SU-DHL-6 (cell line): ENCODE measurements at regions not wholly inside any gene's neighbourhood (a gene's known extent, or its start where the extent isn't known, plus 50 kb on each side); places are given as distances from the start of the nearest gene placed in this dataset.

ENCODE experiments used
- H2AFZ ChIP-seq: fragments of 200-600 bp; sonication (generic); 2 replicates; pipeline ENCODE4 v1.6.1; 2014; ENCODE audit warnings: low read depth, mild to moderate bottlenecking, moderate library complexity, mixed read lengths, antibody characterized with exemption, low read length; ENCODE audit not compliant: severe bottlenecking
- H3F3A ChIP-seq: fragments of 200-600 bp; shearing (Covaris generic); 2 replicates; pipeline ENCODE4 v1.6.0; 2016; ENCODE audit warnings: antibody characterized with exemption, mild to moderate bottlenecking; ENCODE audit not compliant: insufficient read depth
- H3K27ac ChIP-seq: fragments of 200-600 bp; sonication (generic); 2 replicates; pipeline ENCODE4 v1.5.1; 2016; ENCODE audit warnings: low read depth, mild to moderate bottlenecking, low read length, moderate library complexity, mixed read lengths
- H3K27me3 ChIP-seq: fragments of 200-600 bp; sonication (generic), shearing (Covaris generic); 2 replicates; pipeline ENCODE4 v1.6.0; 2014; ENCODE audit warnings: mild to moderate bottlenecking, low read length
- H3K36me3 ChIP-seq: fragments of 200-600 bp; sonication (generic); 2 replicates; pipeline ENCODE4 v1.6.1; 2014; ENCODE audit warnings: mild to moderate bottlenecking, low read length, mixed read lengths
- H3K4me2 ChIP-seq: fragments of 300-600, 200-600 bp; shearing (Covaris generic), sonication (generic); 2 replicates; pipeline ENCODE4 v1.6.0; 2014; ENCODE audit warnings: low read length, low read depth, mild to moderate bottlenecking; ENCODE audit not compliant: poor library complexity, severe bottlenecking
- H3K4me3 ChIP-seq: fragments of 200-600 bp; sonication (generic); 2 replicates; pipeline ENCODE4 v1.5.1; 2014; ENCODE audit warnings: antibody characterized with exemption, low read length, mild to moderate bottlenecking, mixed read lengths; ENCODE audit not compliant: insufficient read depth, poor library complexity, severe bottlenecking
- H3K79me2 ChIP-seq: fragments of 200-600 bp; sonication (generic); 2 replicates; pipeline ENCODE4 v1.6.1; 2014; ENCODE audit warnings: mild to moderate bottlenecking, low read length, moderate library complexity; ENCODE audit not compliant: insufficient read depth
- H3K9ac ChIP-seq: fragments of 200-600 bp; sonication (generic); 2 replicates; pipeline ENCODE4 v1.7.0; 2014; ENCODE audit warnings: mild to moderate bottlenecking, low read length
- H3K9me2 ChIP-seq: fragments of 200-600 bp; sonication (generic); replicated peaks from 2 replicates; pipeline ENCODE4 v1.6.1; 2014; ENCODE audit warnings: low read length; ENCODE audit not compliant: insufficient read depth
- H3K9me3 ChIP-seq: fragments of 200-600 bp; sonication (generic); 2 replicates; pipeline ENCODE4 v1.6.1; 2014; ENCODE audit warnings: low read length, mixed read lengths; ENCODE audit not compliant: insufficient read depth
- H4K20me1 ChIP-seq: fragments of 200-600 bp; sonication (generic); 2 replicates; pipeline ENCODE4 v1.6.1; 2014; ENCODE audit warnings: low read depth, mild to moderate bottlenecking, antibody characterized with exemption, low read length, moderate library complexity, mixed read lengths
- CTCF ChIP-seq: fragments of 200-600 bp; sonication (generic); IDR thresholded peaks from one replicate; pipeline ENCODE4 v1.5.1; 2017; ENCODE audit warnings: antibody characterized with exemption, mild to moderate bottlenecking, low read length, moderate library complexity; ENCODE audit not compliant: insufficient read depth, poor library complexity, severe bottlenecking
- EZH2phosphoT487 ChIP-seq: fragments of 200-600 bp; sonication (generic), shearing (Covaris generic); conservative IDR thresholded peaks from 2 replicates; pipeline ENCODE4 v1.6.1; 2018; ENCODE audit warnings: mild to moderate bottlenecking, antibody characterized with exemption, low read length, moderate library complexity, mixed read lengths

GRCh38 chr1:101313356-101313755 is 76.5 kb downstream of the S1PR1 start:
- H3K4me2 ChIP-seq, result no peak overlapping the region

GRCh38 chr1:101314244-101314643 is 77.4 kb downstream of the S1PR1 start:
- Histone ChIP-seq H3K27me3 (no peaks in the 10 kb centered on the region), H3F3A (no peaks in the 10 kb centered on the region), H3K9me3 (no peaks in the 10 kb centered on the region), H3K4me2 (no peak overlapping the region), H2AFZ (no peak overlapping the region), H3K9me2 (no peaks in the 10 kb centered on the region), H3K4me3 (no peak overlapping the region), H3K79me2 (no peaks in the 10 kb centered on the region), H3K27ac (no peak overlapping the region), H3K9ac (no peak overlapping the region), H3K36me3 (no peaks in the 10 kb centered on the region), H4K20me1 (no peaks in the 10 kb centered on the region)
- TF ChIP-seq CTCF (no peak), EZH2phosphoT487 (no peak)

More at GRCh38 chr1:101313356-101313755, 76.5 kb downstream of the S1PR1 start:
- no peaks in the 10 kb centered on the region for H3K79me2 ChIP-seq
- no peak overlapping the region for H3K27ac ChIP-seq
- H3K36me3 ChIP-seq, result no peaks in the 10 kb centered on the region
- no peaks in the 10 kb centered on the region for H4K20me1 ChIP-seq
- H3K9me2 ChIP-seq, result no peaks in the 10 kb centered on the region
- H3F3A ChIP-seq, result no peaks in the 10 kb centered on the region
- no peaks in the 10 kb centered on the region for H3K27me3 ChIP-seq
- no peak overlapping the region for H3K4me3 ChIP-seq
- TF ChIP-seq EZH2phosphoT487 (no peak), CTCF (no peak)
- H3K9me3 ChIP-seq, result no peaks in the 10 kb centered on the region
- no peak overlapping the region for H3K9ac ChIP-seq
- no peak overlapping the region for H2AFZ ChIP-seq

- Histone ChIP-seq H3K4me2 (no peak overlapping the region), H3K9ac (no peak overlapping the region), H3K4me3 (no peak overlapping the region), H3K79me2 (no peaks in the 10 kb centered on the region), H3F3A (no peaks in the 10 kb centered on the region), H3K27me3 (no peaks in the 10 kb centered on the region), H3K9me3 (no peaks in the 10 kb centered on the region), H3K36me3 (no peaks in the 10 kb centered on the region), H4K20me1 (no peaks in the 10 kb centered on the region), H3K27ac (no peak overlapping the region), H3K9me2 (no peaks in the 10 kb centered on the region), H2AFZ (no peak overlapping the region)
- TF ChIP-seq CTCF, result no peak
- no peak for TF ChIP-seq EZH2phosphoT487
These were observed 79.4 kb downstream of the S1PR1 start for GRCh38 chr1:101316256-101316655.
